MM.1S (cell line): ENCODE measurements at regions not wholly inside any gene's neighbourhood (a gene's known extent, or its start where the extent isn't known, plus 50 kb on each side); places are given as distances from the start of the nearest gene placed in this dataset.

Experiments
- DNase-seq: peaks from one replicate; pipeline ENCODE4 v3.0.0-alpha.2; 2015
- H2AFZ ChIP-seq: fragments of 300-600 bp; sonication (generic); 2 replicates; pipeline ENCODE4 v1.6.0; 2016; ENCODE audit warnings: antibody characterized with exemption, low read length
- H3F3A ChIP-seq: fragments of 300-600 bp; sonication (generic); 2 replicates; pipeline ENCODE4 v1.6.1; 2016; ENCODE audit warnings: mild to moderate bottlenecking, antibody characterized with exemption, low read length, moderate library complexity, mixed read lengths; ENCODE audit not compliant: insufficient read depth
- H3K27ac ChIP-seq: fragments of 300-600 bp; sonication (generic); 2 replicates; pipeline ENCODE4 v1.5.1; 2016; ENCODE audit warnings: mild to moderate bottlenecking, low read length
- H3K27me3 ChIP-seq: fragments of 300-600 bp; sonication (generic); replicated peaks from 2 replicates; pipeline ENCODE4 v1.6.0; 2016; ENCODE audit warnings: low read length; ENCODE audit not compliant: insufficient read depth
- H3K36me3 ChIP-seq: fragments of 300-600 bp; sonication (generic); replicated peaks from 2 replicates; pipeline ENCODE4 v1.6.1; 2016; ENCODE audit warnings: mild to moderate bottlenecking, low read length, mixed read lengths; ENCODE audit not compliant: insufficient read depth
- H3K4me1 ChIP-seq: fragments of 300-600 bp; sonication (generic); 2 replicates; pipeline ENCODE4 v1.6.1; 2016; ENCODE audit warnings: low read length, mixed read lengths
- H3K4me2 ChIP-seq: fragments of 300-600 bp; sonication (generic); 2 replicates; pipeline ENCODE4 v1.6.0; 2016; ENCODE audit warnings: low read depth, low read length
- H3K4me3 ChIP-seq: fragments of 300-600 bp; sonication (generic); 2 replicates; pipeline ENCODE4 v1.5.1; 2016; ENCODE audit warnings: low read length, mixed read lengths
- H3K79me2 ChIP-seq: fragments of 300-600 bp; sonication (generic); 2 replicates; pipeline ENCODE4 v1.6.1; 2016; ENCODE audit warnings: mixed run types, low read length, mixed read lengths
- H3K9ac ChIP-seq: fragments of 300-600 bp; sonication (generic); 2 replicates; pipeline ENCODE4 v1.6.1; 2016; ENCODE audit warnings: low read length, mixed read lengths
- H3K9me2 ChIP-seq: fragments of 300-600 bp; sonication (generic); replicated peaks from 2 replicates; pipeline ENCODE4 v1.6.1; 2016; ENCODE audit warnings: mild to moderate bottlenecking, low read length, mixed read lengths; ENCODE audit not compliant: insufficient read depth
- H3K9me3 ChIP-seq: fragments of 300-600 bp; sonication (generic); replicated peaks from 2 replicates; pipeline ENCODE4 v1.6.1; 2016; ENCODE audit warnings: mild to moderate bottlenecking, low read length, mixed read lengths; ENCODE audit not compliant: insufficient read depth
- H4K20me1 ChIP-seq: fragments of 300-600 bp; sonication (generic); 2 replicates; pipeline ENCODE4 v1.6.1; 2016; ENCODE audit warnings: mild to moderate bottlenecking, low read length, moderate library complexity, mixed read lengths; ENCODE audit not compliant: insufficient read depth
- EZH2 ChIP-seq: fragments of 300-600 bp; sonication (generic); optimal IDR thresholded peaks from 2 replicates; pipeline ENCODE3; 2017; ENCODE audit warnings: low read depth, mild to moderate bottlenecking, antibody characterized with exemption, low read length, mixed read lengths
- EZH2phosphoT487 ChIP-seq: fragments of 300-600 bp; sonication (generic); IDR thresholded peaks from 2 replicates; pipeline ENCODE4 v1.6.1; 2018; ENCODE audit warnings: antibody characterized with exemption, low read length
- TF ChIP-seq, protein P1 (sequence below): fragments of 300-600 bp; sonication (generic); IDR thresholded peaks from 2 replicates; pipeline ENCODE4 v1.5.1; 2016; ENCODE audit warnings: antibody characterized with exemption, low read length, mixed read lengths

- Histone ChIP-seq H3K9ac (no peak overlapping the region), H3F3A (no peaks in the 10 kb centered on the region), H3K9me2 (no peaks in the 10 kb centered on the region), H3K27ac (no peak overlapping the region), H3K4me1 (no peaks in the 10 kb centered on the region), H3K27me3 (no peaks in the 10 kb centered on the region), H3K36me3 (no peaks in the 10 kb centered on the region), H3K4me3 (no peak overlapping the region), H2AFZ (no peak overlapping the region), H3K4me2 (no peak overlapping the region), H3K9me3 (no peaks in the 10 kb centered on the region), H4K20me1 (no peaks in the 10 kb centered on the region), H3K79me2 (no peaks in the 10 kb centered on the region)
- no peak for DNase-seq
- no peak for TF ChIP-seq EZH2phosphoT487
- TF ChIP-seq, protein P1, sequence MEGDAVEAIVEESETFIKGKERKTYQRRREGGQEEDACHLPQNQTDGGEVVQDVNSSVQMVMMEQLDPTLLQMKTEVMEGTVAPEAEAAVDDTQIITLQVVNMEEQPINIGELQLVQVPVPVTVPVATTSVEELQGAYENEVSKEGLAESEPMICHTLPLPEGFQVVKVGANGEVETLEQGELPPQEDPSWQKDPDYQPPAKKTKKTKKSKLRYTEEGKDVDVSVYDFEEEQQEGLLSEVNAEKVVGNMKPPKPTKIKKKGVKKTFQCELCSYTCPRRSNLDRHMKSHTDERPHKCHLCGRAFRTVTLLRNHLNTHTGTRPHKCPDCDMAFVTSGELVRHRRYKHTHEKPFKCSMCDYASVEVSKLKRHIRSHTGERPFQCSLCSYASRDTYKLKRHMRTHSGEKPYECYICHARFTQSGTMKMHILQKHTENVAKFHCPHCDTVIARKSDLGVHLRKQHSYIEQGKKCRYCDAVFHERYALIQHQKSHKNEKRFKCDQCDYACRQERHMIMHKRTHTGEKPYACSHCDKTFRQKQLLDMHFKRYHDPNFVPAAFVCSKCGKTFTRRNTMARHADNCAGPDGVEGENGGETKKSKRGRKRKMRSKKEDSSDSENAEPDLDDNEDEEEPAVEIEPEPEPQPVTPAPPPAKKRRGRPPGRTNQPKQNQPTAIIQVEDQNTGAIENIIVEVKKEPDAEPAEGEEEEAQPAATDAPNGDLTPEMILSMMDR: 0 out of 2 replicates have a peak, but pooled peaks have one; percentile 15
These were observed 408.2 kb upstream of the PRR16 start for GRCh38 chr5:120055858-120056257.

DNA sequence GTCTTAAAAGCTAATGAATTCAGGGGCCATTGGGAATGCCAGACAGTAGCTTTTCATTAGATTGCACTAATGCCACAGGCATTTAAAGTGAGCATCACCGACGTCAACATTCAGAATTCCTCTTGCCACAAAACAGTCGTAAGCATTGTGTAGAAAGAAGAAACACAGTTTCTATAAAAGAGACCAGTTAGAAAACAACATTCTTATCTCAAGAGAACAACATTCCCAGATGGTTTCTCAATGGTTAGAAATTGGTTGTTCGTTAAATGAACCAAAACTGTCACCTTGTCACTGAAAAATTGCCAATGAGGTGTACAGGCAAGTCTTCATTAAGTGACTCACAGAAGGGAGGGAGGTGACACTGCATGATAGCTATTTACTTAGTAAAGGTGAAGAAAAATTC is 401.6 kb upstream of the PRR16 start:
- H3F3A ChIP-seq: no peaks in the 10 kb centered on the region
- TF ChIP-seq, protein P1: no peak
- TF ChIP-seq EZH2phosphoT487 (no peak), EZH2 (no peak)
- no peaks in the 10 kb centered on the region for H3K36me3 ChIP-seq
- no peaks in the 10 kb centered on the region for H4K20me1 ChIP-seq
- no peaks in the 10 kb centered on the region for H3K79me2 ChIP-seq
- no peaks in the 10 kb centered on the region for H3K27me3 ChIP-seq
- DNase-seq: no peak
- H3K9me2 ChIP-seq: no peaks in the 10 kb centered on the region
- no peak overlapping the region for H2AFZ ChIP-seq
- H3K27ac ChIP-seq: no peak overlapping the region
- no peak overlapping the region for H3K9ac ChIP-seq
- no peak overlapping the region for H3K4me3 ChIP-seq
- H3K4me2 ChIP-seq: no peak overlapping the region
- H3K4me1 ChIP-seq: no peaks in the 10 kb centered on the region
- no peaks in the 10 kb centered on the region for H3K9me3 ChIP-seq

DNA sequence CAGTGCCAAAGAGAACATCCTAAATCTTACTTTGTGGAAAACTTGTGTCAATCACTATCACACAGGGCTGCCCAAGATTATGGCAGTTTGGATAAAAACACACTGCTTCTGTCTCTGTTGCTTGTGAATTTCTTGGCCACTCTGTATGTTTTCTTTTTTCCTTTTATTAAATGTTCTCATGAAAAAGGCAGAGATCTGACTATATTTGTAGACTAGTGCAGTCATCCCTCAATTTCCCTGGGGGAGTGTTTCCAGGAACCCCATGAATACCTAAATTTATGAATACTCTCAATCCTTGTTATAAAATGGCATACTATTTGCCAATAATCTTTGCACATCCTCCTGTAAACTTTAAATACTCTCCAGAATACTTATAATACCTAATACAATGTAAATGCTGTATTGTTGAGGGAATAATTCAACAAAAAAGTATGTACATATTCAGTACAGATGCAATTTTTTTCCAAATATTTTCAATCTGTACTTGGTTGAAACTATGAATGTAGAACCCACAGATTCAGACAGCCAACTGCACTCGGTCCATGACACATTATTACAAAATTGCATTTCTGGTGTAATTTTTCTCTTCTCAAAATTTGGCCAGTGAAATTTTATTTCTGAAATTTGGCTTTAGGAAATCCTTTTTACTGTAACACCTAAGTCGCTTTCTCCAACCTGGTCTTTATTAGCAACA is 391.9 kb upstream of the PRR16 start:
- Histone ChIP-seq H3K36me3 (no peaks in the 10 kb centered on the region), H3K27ac (no peak overlapping the region), H3K79me2 (no peaks in the 10 kb centered on the region), H3K4me3 (no peak overlapping the region), H3K4me1 (no peaks in the 10 kb centered on the region), H3K4me2 (no peak overlapping the region), H3F3A (no peaks in the 10 kb centered on the region), H4K20me1 (no peaks in the 10 kb centered on the region), H3K9ac (no peak overlapping the region), H3K9me2 (no peaks in the 10 kb centered on the region), H3K27me3 (no peaks in the 10 kb centered on the region), H2AFZ (no peak overlapping the region), H3K9me3 (no peaks in the 10 kb centered on the region)
- DNase-seq: no peak
- no peak for TF ChIP-seq EZH2
- no peak for TF ChIP-seq EZH2phosphoT487
- TF ChIP-seq, protein P1: no peak
